ENCODE measurements at regions not wholly inside any gene's neighbourhood (a gene's known extent, or its start where the extent isn't known, plus 50 kb on each side); places are given as distances from the start of the nearest gene placed in this dataset.

- Histone ChIP-seq H3K4me3 (no peak overlapping the region), H3K27ac (no peak overlapping the region), H3K4me1 (replicated peaks in 1 of 2) (peaks cover 0 to 1% of the 10 kb centered on the region in 2 donors)
- 22 to 100% (median 60%) methylated on average over 1 to 4 of the region's 4 CpGs for WGBS, 10 experiments
- in situ Hi-C loops (cut with MboI; ENCODE audit: low pct_unique_long_range_greater_than_20kb in 2 of 9, low sequenced_read_pairs in 9 of 9, unreplicated experiment in 9 of 9) = loop anchor here in 6 of 9 experiments (25.0 kb wide), 3 partner anchors 236 to 561 kb away; no protein-coding TSS in a partner anchor
- ATAC-seq (replicated peaks in 6 of 8) = no peak
These were observed 202.1 kb downstream of the REEP3 start for GRCh38 chr10:63723320-63723719.

DNA sequence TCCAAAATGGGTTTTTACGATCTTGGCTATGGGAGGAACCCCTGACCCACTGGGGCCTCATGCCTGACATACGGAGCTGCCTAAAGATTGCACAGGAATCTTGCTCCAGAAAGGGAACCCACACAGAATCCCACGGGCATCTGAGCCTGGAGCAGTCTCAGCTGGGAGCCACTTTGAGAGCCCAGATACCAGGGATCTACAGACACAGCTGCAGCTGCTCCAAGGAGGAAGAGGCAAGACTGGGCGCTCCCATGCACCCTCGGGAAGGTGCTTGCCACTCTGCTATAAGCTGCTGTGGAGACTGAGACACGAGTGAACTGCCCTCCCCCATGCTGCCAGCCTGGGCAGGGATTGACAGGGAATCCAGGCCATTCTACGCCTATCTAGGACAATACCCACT is 202.5 kb downstream of the REEP3 start:
- Histone ChIP-seq H3K4me1 (replicated peaks in 1 of 2) (no peaks in the 10 kb centered on the region), H3K27ac (no peak overlapping the region), H3K4me3 (no peak overlapping the region)
- 60 to 100% (median 80%) methylated on average over 1 to 4 of the region's 7 CpGs; no CpG with 5 or more reads in 6 of the 10 experiments for WGBS, 10 experiments
- no peak for ATAC-seq (replicated peaks in 6 of 8)
- in situ Hi-C loops (cut with MboI; ENCODE audit: low pct_unique_long_range_greater_than_20kb in 2 of 9, low sequenced_read_pairs in 9 of 9, unreplicated experiment in 9 of 9) = loop anchor here in 6 of 9 experiments (25.0 kb wide), 3 partner anchors 236 to 561 kb away; no protein-coding TSS in a partner anchor

DNA sequence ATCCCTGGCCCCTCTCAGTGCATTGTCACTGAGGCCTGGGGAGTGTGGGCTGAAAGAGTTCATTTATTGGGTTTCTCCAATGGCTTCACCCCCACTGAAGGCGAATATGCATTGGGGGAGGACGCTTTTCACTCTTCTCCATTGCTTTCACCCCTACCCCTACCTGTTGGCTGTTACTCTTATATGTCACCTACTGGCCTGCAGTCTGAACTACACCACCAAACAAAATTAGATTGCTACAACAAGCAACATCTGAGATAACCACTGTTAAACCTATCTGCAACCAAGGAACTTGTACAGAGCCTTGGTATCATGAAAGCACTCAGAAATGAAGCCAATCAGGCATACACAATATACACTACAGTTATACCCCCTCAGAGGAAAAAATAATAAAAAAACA is 203.7 kb downstream of the REEP3 start:
- WGBS, 10 experiments = 10 to 100% (median 93%) methylated on average over 2 of the region's 2 CpGs; no CpG with 5 or more reads in 5 of the 10 experiments
- ATAC-seq (replicated peaks in 6 of 8) = no peak
- Histone ChIP-seq H3K27ac (no peak overlapping the region), H3K4me1 (replicated peaks in 1 of 2) (no peaks in the 10 kb centered on the region), H3K4me3 (no peak overlapping the region)
- in situ Hi-C loops (cut with MboI; ENCODE audit: low pct_unique_long_range_greater_than_20kb in 2 of 9, low sequenced_read_pairs in 9 of 9, unreplicated experiment in 9 of 9) = loop anchor here in 6 of 9 experiments (25.0 kb wide), 3 partner anchors 238 to 563 kb away; no protein-coding TSS in a partner anchor

GRCh38 chr10:63726867-63727266 is 205.7 kb downstream of the REEP3 start:
- Histone ChIP-seq H3K27ac (no peak overlapping the region), H3K4me3 (no peak overlapping the region), H3K4me1 (replicated peaks in 1 of 2) (no peaks in the 10 kb centered on the region)
- WGBS, 10 experiments = 0 to 100% (median 83%) methylated on average over 1 to 2 of the region's 2 CpGs; no CpG with 5 or more reads in 1 of the 10 experiments
- in situ Hi-C loops (cut with MboI; ENCODE audit: low pct_unique_long_range_greater_than_20kb in 2 of 9, low sequenced_read_pairs in 9 of 9, unreplicated experiment in 9 of 9) = no loop called here
- no peak for ATAC-seq (replicated peaks in 6 of 8)

DNA sequence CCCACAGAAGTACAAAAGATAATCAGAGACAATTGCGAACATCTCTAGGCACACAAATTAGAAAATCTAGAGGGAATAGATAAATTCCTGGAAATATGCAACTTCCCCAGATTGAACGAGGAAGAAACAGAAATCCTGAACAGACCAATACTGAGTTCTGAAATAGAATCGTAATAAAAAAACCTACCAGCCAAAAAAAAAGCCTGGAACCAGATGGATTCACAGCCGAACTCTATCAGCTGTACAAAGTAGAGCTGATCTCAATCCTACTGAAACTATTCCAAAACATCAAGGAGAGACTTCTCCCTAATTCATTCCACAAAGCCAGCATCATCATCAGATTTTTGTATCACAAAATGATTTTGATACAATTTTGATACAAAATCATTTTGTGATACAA is 206.4 kb downstream of the REEP3 start:
- ATAC-seq (replicated peaks in 6 of 8) = no peak
- in situ Hi-C loops (cut with MboI; ENCODE audit: low pct_unique_long_range_greater_than_20kb in 2 of 9, low sequenced_read_pairs in 9 of 9, unreplicated experiment in 9 of 9) = no loop called here
- Histone ChIP-seq H3K4me3 (no peak overlapping the region), H3K27ac (no peak overlapping the region), H3K4me1 (replicated peaks in 1 of 2) (no peaks in the 10 kb centered on the region)
- 0 to 95% (median 65%) methylated on average over 1 to 4 of the region's 4 CpGs for WGBS, 10 experiments

GRCh38 chr10:63735305-63735704 is 214.1 kb downstream of the REEP3 start:
- in situ Hi-C loops (cut with MboI; ENCODE audit: low pct_unique_long_range_greater_than_20kb in 2 of 9, low sequenced_read_pairs in 9 of 9, unreplicated experiment in 9 of 9) = no loop called here
- Histone ChIP-seq H3K27ac (no peak overlapping the region), H3K4me1 (replicated peaks in 1 of 2) (no peaks in the 10 kb centered on the region), H3K4me3 (no peak overlapping the region)
- ATAC-seq (replicated peaks in 6 of 8) = no peak
- WGBS, 10 experiments = 73 to 100% (median 94%) methylated on average over 1 to 3 of the region's 3 CpGs; no CpG with 5 or more reads in 1 of the 10 experiments

DNA sequence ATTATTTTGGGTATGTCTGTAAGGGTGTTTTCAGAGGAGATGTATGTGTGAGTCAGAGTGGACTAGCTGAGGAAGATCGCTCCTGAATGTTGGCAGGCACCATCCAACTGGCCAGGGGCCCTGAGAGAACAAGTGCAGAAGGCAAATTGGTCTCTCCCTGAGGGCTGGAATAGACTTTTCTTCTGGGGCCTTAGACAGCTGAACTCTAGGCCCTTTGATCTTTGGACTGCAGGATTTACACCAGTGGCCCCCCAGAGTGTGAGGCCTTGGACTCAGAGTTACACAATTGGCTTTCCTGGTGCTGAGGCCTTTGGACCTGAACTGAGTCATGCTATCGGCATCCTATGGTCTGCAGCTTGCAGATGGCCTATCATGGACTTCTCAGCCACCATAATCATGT is 217.2 kb downstream of the REEP3 start:
- Histone ChIP-seq H3K4me1 (replicated peaks in 1 of 2) (no peaks in the 10 kb centered on the region), H3K4me3 (no peak overlapping the region), H3K27ac (no peak overlapping the region)
- ATAC-seq (replicated peaks in 6 of 8) = peak in 2 of 8 experiments; percentile 67 to 89
- in situ Hi-C loops (cut with MboI; ENCODE audit: low pct_unique_long_range_greater_than_20kb in 2 of 9, low sequenced_read_pairs in 9 of 9, unreplicated experiment in 9 of 9) = no loop called here
- WGBS, 10 experiments = 17 to 100% (median 83%) methylated on average over 1 to 2 of the region's 2 CpGs; no CpG with 5 or more reads in 6 of the 10 experiments

- ATAC-seq (replicated peaks in 6 of 8) = peak in 2 of 8 experiments; percentile 68 to 86
- Histone ChIP-seq H3K4me3 (no peak overlapping the region), H3K27ac (no peak overlapping the region), H3K4me1 (replicated peaks in 1 of 2) (no peaks in the 10 kb centered on the region)
- in situ Hi-C loops (cut with MboI; ENCODE audit: low pct_unique_long_range_greater_than_20kb in 2 of 9, low sequenced_read_pairs in 9 of 9, unreplicated experiment in 9 of 9) = no loop called here
- WGBS, 10 experiments = 7 to 93% (median 79%) methylated on average over 1 to 5 of the region's 5 CpGs
These were observed 223.1 kb downstream of the REEP3 start for GRCh38 chr10:63744060-63744941.

- H3K4me1 ChIP-seq (replicated peaks in 1 of 2) = no peaks in the 10 kb centered on the region
- WGBS, 10 experiments = 75 to 100% (median 88%) methylated on average over 1 to 2 of the region's 2 CpGs; no CpG with 5 or more reads in 2 of the 10 experiments
- H3K27ac ChIP-seq = no peak overlapping the region
- in situ Hi-C loops (cut with MboI; ENCODE audit: low pct_unique_long_range_greater_than_20kb in 2 of 9, low sequenced_read_pairs in 9 of 9, unreplicated experiment in 9 of 9) = no loop called here
- H3K4me3 ChIP-seq = no peak overlapping the region
- no peak for ATAC-seq (replicated peaks in 6 of 8)
These were observed 228.7 kb downstream of the REEP3 start for GRCh38 chr10:63749915-63750314.

- Histone ChIP-seq H3K4me3 (no peak overlapping the region), H3K27ac (no peak overlapping the region), H3K4me1 (replicated peaks in 1 of 2) (no peaks in the 10 kb centered on the region)
- ATAC-seq (replicated peaks in 6 of 8) = no peak
- in situ Hi-C loops (cut with MboI; ENCODE audit: low pct_unique_long_range_greater_than_20kb in 2 of 9, low sequenced_read_pairs in 9 of 9, unreplicated experiment in 9 of 9) = no loop called here
These were observed 230.6 kb downstream of the REEP3 start for GRCh38 chr10:63751836-63752235.

- Histone ChIP-seq H3K4me3 (no peak overlapping the region), H3K4me1 (replicated peaks in 1 of 2) (no peaks in the 10 kb centered on the region), H3K27ac (no peak overlapping the region)
- in situ Hi-C loops (cut with MboI; ENCODE audit: low pct_unique_long_range_greater_than_20kb in 2 of 9, low sequenced_read_pairs in 9 of 9, unreplicated experiment in 9 of 9) = no loop called here
- no peak for ATAC-seq (replicated peaks in 6 of 8)
- WGBS, 10 experiments = 74 to 100% (median 90%) methylated on average over 2 to 6 of the region's 6 CpGs; no CpG with 5 or more reads in 1 of the 10 experiments
These were observed 231.1 kb downstream of the REEP3 start for GRCh38 chr10:63752318-63752717.

DNA sequence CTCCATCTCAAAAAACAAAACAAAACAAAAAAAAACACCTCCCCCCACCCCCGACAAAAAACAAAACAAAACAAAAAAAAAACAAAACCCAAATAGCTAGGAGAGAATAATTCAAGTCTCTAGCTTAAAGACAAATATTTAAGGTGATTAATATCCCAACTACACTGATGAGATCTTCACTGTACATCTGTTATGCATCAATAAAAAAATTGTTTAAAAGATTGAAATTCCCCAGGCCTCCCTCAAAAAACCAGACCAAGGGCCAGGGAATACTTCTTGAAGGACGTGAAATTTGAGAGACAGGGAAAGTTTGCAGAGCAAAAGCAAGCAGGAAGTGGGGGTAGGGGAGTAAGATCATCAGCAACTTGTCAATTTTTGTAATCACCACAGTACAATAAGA is 232.6 kb downstream of the REEP3 start:
- ATAC-seq (replicated peaks in 6 of 8) = no peak
- WGBS, 10 experiments = 10 to 100% (median 70%) methylated on average over 1 to 2 of the region's 2 CpGs; no CpG with 5 or more reads in 2 of the 10 experiments
- Histone ChIP-seq H3K27ac (no peak overlapping the region), H3K4me3 (no peak overlapping the region), H3K4me1 (replicated peaks in 1 of 2) (no peaks in the 10 kb centered on the region)
- in situ Hi-C loops (cut with MboI; ENCODE audit: low pct_unique_long_range_greater_than_20kb in 2 of 9, low sequenced_read_pairs in 9 of 9, unreplicated experiment in 9 of 9) = no loop called here

DNA sequence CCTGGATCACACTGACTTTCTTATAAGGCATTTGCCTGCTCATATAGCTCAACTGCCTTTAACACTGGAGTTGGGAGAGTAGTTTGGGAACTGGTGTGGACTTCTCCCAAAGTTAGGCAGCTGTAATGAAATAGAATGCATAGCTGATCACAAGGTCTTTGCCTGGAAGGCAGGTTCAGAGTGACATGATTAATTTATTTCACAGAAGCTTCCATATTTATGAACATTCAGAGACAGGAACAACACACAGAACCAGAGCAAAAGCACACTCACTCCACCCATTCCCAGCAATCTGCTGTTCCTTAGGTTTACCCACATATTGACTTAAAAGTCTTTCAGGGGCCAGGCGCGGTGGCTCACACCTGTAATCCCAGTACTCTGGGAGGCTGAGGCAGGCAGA is 234.2 kb downstream of the REEP3 start:
- Histone ChIP-seq H3K4me1 (replicated peaks in 1 of 2) (no peaks in the 10 kb centered on the region), H3K27ac (no peak overlapping the region), H3K4me3 (no peak overlapping the region)
- WGBS, 10 experiments = 100% methylated on average over 2 of the region's 2 CpGs; no CpG with 5 or more reads in 7 of the 10 experiments
- in situ Hi-C loops (cut with MboI; ENCODE audit: low pct_unique_long_range_greater_than_20kb in 2 of 9, low sequenced_read_pairs in 9 of 9, unreplicated experiment in 9 of 9) = no loop called here
- peak in 3 of 8 experiments; percentile 88 for ATAC-seq (replicated peaks in 6 of 8)

Data from motor neuron (in vitro differentiated cells).